ENCODE measurements at regions not wholly inside any gene's neighbourhood (a gene's known extent, or its start where the extent isn't known, plus 50 kb on each side); places are given as distances from the start of the nearest gene placed in this dataset.
"Not testable (repeated sequence)": the region's sequence is repeated elsewhere in the genome, so short reads cannot be mapped to it uniquely, and the experiment has no call there.

DNA sequence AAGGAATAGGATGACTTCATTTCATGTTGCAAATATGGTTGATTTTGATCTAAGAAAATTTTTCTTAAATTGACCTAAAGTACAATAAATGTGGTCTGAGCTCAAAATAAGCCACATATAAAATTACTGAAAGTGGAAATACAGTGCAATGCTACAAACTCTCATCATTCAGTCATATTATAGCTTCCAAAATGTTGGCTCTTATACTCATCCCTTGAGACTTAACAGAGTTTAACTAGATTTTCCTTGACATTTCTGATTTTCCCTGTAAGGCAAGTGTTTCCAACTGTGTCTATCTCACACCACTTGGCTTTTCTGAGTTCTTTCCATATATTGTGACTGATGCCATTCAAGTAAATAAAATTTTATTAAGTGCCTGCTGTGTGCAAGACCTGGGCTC lies 123.7 kb upstream of the NTF3 start:
- no peak for DNase-seq (ENCODE audit: low read depth in 2 of 2)

DNA sequence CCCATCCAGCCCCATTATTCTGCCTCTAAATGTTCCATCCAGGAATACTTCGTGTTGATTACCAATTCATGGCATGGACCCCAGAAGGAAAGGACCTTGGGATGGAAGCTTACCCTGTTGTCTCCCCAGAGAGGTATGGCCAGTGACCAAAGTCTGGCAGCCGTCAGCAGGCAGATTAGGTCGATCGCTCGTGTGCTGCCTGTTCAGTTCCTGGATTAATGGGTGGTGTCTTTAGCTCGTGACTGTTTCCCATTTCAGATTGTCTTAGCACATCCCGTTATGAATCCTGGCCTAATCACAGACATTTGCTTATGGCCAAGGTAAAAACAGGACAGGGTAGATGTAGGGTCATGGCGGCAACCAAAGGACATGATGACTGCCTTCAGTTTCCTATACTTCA lies 122.9 kb upstream of the NTF3 start:
- DNase-seq (ENCODE audit: low read depth in 2 of 2), result no peak

DNA sequence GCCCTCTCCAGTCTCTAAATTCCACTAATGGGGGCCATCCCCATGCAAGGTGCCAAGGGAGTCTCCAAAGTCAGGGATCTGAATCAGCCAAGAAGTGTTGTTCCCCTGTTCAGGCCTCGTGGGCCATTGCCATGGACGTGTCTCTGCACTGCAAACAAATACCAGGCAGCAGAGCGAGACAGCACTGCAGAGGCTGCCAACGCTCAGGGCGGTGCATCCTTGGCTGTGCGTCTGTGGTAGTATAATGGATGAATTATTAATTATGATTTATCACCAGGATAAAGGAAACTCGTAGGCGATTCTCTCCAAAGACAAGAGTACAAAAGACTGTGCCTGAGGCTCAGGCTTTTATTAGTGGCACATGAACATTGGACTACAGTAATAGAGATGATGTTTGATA lies 122.3 kb upstream of the NTF3 start:
- no peak for DNase-seq (ENCODE audit: low read depth in 2 of 2)

DNA sequence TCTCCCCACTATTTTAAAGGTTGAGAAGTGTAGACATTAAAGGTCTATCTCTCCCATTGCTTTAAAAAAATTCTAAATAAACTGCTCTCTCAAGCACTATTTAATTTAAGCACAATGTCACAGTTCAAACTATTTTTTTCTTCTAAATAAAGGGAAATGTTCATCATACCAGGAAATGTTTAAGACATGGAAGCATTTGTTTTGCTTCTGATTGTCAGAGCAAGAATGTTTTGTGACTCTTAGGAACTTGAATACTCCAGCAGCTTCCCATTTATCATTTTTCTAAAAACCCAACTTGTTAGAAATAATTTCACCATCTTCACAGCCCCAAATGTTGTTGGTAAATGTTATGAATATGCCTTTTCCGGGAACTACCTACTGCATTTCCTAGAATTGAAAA lies 121.8 kb upstream of the NTF3 start:
- DNase-seq (ENCODE audit: low read depth in 2 of 2), result no peak

DNA sequence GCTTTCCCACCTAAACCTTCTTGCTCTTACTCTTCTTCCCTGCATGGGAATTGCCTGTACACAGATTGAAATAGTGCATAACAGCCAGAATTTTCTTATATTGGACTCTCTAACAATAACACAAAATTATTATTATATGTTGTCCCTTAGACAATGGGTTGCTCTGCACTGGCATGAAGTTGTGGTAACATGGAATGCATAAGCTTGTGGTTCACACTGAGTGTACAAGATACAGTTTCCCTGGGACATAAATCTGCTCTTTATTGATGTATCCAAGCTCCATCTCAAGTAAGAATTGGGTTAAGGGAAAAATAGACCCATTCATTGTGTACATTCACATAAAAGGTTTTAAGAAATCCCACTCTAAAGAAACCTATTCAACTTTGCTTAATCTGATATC lies 114.4 kb upstream of the NTF3 start:
- DNase-seq (ENCODE audit: low read depth in 2 of 2), result no peak

DNA sequence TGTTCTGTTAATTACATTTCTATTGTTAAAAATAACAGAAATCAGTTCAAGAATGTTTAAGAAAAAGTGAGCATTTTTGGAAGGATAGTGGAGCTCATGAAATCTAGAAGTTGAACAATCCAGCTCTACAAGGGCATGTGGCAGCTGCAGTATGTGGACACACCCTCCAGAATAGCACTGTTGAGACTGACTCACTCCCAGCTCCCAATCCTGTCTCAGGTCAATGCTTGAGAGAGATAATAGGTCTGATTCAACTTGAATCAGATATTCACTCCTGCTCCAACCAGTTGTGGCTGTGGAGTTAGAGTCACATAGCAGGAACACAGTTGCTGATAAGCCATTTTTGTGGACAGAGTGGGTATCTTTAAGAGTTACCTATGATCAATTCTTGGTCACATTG lies 113.0 kb upstream of the NTF3 start:
- no peak for DNase-seq (ENCODE audit: low read depth in 2 of 2)

DNA sequence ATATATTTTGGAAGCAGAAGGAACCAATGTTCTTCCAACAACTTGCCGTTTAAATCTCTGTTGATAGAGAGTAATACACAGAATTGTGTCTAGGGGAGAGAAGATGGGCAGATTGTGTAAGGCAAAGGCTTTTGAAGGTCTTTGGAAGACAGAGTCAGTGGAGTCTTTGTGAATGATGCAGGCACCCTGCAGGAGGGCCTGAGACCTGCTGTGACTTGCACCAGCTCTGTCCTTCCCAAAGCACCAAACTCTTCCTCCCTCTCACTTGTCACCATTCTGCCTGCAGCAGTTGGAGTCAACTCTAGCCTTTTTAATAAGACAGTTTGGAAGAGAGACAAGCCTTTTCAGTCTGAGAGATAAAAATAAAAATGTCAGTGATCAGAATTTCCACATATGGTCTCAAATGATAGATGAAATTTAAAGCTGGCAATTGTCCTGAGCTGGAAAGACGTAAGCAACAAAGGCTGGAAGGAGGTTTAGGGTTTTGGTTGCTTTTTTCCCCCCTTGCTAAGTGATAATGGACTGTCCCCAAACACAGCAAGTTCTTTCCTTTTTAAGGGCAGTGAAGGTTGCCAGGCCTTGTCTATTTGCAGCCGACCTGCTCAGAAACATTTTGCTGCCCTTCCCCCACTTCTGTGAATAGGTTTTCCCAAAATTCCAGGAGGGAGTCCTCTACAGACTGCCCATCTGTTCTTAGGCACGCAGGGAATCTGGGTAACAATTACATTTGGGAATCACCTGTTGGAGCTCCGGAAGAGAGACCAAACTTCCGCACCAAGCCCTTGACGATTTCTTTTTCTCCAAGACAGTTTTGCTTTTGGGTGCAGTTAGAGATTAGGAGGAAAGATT lies 103.0 kb upstream of the NTF3 start:
- DNase-seq (ENCODE audit: low read depth in 2 of 2), result no peak

DNA sequence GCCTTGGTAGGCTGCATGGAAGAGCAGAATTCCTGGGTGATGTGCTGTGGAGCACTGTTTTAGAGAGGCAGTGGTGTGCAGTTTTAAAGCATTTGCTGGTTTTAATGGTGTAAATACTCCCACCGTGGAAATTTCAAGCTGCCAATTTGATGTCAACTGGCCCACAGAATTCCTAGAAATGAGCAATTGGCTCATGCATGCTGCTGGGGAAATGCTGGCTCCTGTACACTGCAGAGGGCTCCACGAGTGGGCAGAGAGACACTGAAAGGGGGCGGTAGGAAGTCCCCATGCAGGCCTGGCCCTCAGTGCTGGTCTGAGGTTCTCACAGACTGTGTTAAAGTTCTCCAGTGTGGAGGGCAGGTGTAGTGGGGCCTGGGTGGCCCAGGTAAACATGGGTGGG lies 99.4 kb upstream of the NTF3 start:
- no peak for DNase-seq (ENCODE audit: low read depth in 2 of 2)

DNA sequence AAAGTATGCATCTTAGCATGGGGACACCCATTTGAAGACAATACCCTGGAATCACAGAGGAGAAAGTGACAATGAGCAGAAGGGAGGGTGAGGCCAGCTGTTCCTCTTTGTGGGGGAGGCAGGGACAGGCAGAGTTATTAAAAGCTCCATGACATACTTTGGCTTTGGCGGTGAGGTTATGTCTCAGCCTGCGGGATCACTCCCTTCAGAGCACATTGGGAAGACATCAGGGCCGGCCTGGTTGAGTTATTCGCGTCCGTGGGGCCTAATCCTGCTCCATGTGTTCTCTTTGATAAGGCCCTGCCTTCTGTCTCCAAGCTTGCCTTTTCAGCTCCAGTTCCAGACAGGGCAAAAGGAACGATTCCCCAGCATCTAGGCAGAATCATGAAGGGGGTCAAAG lies 98.8 kb upstream of the NTF3 start:
- DNase-seq (ENCODE audit: low read depth in 2 of 2), result no peak

DNA sequence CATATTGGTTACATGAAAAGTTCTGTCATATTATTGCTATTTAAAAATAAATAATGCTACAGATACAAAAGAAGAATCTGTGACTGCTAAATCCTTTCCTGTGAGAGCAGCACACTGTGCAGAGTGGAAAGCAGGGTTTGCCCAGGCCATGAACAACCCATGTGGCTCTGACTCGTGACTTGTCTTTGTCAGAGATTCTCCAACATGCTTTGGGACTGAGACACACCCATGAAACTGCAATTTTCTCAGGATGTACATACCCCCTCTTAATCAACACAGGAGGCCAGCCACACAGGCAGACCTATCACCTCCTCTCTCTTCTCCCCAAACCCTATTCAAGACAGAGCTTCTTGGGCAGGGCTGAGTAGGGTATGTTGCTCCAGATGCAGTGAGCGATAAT lies 96.8 kb upstream of the NTF3 start:
- no peak for DNase-seq (ENCODE audit: low read depth in 2 of 2)

DNA sequence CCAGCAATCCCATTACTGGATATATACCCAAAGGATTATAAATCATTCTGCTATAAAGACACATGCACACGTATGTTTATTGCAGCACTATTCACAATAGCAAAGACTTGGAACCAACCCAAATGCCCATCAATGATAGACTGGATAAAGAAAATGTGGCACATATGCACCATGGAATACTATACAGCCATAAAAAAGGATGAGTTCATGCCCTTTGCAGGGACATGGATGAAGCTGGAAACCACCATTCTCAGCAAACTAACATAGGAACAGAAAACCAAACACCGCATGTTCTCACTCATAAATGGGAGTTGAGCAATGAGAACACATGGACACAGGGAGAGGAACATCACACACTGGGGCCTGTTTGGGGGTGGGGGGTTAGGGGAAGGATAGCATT lies 90.8 kb upstream of the NTF3 start:
- not testable (repeated sequence) for DNase-seq (ENCODE audit: low read depth in 2 of 2)

DNA sequence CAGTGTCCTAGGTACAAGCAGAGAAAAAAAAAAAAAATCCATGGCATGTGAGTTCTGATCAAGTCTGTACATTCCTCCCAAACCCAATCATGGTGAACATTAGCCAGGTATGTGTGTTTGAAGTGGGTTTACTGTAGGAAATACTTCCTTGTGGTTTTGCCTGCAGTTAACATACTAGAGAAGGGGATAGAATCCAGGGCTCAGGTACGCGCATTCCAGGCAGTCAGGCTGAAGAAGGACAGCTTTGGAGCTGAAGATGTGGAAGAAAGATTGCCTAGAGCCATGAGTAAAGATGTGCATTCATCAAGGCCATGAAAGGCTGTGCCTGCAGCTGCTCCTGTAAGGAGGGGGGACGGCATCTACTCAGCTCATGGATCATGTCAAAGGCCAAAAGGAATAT lies 88.2 kb upstream of the NTF3 start:
- DNase-seq (ENCODE audit: low read depth in 2 of 2), result no peak

DNA sequence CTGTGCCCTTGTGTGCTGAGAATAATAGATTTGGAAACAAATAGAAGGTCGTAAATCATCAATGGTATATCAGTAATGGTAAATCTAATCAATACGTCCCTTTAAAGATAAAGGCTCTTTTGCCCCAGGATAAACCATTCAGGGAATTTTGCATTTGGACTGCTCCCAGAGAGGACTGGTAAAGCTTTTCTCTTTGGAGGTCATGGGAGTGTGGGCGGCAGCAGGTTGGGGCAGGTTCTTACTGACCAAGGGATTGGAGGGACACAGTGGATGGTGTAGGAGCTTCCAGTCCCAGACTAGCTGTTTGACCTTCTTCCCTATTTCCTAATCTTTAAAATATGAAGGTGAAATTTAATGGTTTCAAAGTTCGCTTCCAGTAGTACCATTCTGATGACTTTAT lies 87.8 kb upstream of the NTF3 start:
- DNase-seq (ENCODE audit: low read depth in 2 of 2), result no peak

DNA sequence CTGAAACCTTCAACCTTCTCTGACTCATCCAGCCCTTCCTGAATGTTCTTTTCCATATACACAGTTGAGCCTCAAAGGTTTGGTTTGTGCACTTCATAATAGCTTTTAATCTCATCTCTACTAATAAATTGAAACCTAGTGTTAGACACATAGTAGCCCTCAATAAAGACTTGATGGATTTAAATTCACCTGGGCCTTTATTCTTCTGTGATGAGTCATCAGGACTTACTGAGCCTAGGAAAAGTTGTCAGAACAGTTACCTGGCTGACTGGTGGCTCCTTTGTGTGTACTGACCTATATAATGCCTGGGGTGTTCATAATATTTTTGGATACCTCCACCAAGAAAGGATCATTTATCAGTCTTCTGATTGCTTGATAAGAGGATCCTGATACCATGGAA lies 86.4 kb upstream of the NTF3 start:
- no peak for DNase-seq (ENCODE audit: low read depth in 2 of 2)

DNA sequence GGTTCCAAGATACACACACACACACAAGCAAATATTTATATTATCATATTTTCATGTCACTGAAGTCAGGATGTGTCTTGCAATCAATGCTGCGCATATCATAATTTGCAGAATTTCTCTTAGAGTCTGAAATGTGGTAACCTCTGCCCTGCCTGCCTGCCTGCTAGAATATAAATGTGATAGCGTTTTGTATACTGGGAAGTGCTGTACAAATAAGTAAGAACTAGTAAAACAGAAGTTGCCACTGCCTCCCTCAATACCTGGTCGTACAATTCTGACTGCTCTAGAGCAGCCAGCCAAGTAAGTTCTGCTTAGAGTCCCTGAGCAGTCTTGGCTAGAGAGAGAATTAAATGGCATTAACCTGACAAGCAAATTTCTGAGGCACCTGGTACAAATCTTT lies 83.9 kb upstream of the NTF3 start:
- no peak for DNase-seq (ENCODE audit: low read depth in 2 of 2)

DNA sequence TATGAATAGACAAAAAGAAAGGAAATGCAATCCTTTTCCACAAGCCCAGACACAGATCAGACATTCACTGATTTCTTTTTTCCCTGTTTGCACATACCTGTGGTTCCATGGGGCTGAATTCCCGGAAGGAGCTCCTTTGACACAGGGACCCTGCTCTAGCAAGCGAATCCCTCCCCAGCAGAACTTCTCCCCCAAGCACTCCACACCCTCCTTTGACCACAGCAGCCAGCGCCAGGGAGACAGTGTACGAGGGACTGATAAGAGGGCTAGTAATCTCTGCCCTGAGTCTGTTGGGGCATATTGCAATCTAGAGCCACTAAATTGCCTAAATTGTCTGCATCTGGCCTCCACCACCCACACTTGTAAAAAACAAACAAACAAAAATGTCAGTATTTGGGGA lies 83.4 kb upstream of the NTF3 start:
- DNase-seq (ENCODE audit: low read depth in 2 of 2), result no peak

DNA sequence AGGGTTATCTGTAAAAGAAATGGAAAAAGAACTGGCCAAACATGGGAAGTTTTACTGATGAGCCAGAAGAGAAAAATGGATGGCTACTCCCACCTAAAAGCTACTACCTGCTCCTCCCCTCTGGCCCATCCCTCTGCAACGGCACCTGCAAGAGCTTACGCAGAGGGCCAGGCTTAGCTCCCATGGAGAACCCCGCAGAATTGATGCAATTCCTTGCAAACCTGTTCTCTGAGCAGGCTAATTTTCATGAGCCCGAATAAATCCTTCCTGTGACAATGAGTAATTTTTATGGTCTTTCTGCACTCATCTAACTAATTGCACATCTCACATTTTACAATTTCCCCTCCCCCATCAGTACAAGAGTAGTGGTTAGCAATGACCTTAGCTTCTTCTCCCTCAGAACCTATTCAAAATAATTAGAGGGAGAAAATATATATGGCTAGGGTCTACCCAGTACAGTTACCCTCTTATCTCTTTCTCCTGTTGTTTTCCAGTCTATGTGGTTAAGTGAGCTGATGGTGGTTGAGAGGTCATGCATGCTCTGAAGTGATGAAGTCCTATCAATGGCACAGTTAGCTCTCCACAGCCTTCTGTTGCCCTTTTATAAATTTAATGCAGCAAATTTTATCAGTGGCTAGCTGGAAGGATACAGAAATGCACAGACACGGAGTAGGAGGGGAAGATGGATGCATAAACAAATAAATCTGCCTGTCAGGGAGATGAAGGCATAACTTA lies 67.7 kb upstream of the NTF3 start:
- no peak for DNase-seq (ENCODE audit: low read depth in 2 of 2)

DNA sequence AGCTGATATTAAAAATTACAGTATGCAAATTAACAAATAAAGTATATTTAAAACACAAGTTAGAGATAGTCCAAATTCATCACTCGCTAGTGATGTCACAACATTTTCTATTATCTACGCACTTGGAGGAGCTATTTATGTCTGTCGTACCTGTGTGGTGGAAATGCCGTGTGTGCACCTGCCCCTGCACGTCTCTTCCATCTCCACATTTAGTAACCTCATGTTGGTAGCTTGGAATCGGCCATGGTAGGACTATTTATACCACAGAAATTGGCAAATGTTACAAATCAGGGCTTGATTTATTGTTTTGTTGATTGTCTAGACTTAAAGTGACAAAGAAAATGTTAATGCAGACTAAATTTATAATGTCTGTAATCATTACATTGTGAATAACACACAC lies 62.6 kb upstream of the NTF3 start:
- no peak for DNase-seq (ENCODE audit: low read depth in 2 of 2)

DNA sequence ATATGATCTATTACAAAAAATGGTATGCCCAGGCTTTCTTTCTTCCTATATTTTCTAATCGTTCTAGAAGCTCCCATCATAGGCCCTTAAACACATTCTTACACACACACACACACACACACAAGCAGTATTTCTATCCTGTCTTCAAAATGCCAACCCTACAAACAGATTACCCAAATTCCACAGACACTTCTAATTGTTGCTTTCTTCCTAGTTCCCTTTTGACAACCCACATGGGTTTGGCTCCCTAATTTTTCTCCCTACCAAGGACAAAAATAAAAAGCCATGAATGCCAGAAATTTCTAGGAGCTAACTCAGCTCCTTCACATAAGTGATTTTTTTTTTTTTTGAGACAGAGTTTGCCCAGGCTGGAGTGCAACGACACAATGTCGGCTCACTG lies 60.3 kb upstream of the NTF3 start:
- DNase-seq (ENCODE audit: low read depth in 2 of 2), result no peak

DNA sequence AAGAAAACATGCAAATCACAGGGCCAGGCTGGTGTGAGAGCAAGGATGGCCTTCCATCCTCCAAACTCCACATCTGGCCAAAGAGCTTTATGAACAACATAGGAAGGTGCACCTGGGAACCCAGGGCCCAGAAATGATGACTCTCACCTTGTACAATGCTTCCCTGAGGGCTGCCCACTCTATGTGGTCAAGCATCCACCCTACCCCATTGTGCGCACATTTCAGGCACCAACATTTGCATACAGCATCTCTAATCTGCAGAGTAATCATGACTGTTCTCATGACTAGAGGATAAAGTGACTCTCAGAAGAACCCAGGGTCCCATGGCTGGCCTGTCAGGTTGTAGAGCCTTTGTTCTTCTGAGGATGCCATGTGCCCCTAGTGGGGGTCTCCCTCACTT lies 57.2 kb upstream of the NTF3 start:
- no peak for DNase-seq (ENCODE audit: low read depth in 2 of 2)

DNA sequence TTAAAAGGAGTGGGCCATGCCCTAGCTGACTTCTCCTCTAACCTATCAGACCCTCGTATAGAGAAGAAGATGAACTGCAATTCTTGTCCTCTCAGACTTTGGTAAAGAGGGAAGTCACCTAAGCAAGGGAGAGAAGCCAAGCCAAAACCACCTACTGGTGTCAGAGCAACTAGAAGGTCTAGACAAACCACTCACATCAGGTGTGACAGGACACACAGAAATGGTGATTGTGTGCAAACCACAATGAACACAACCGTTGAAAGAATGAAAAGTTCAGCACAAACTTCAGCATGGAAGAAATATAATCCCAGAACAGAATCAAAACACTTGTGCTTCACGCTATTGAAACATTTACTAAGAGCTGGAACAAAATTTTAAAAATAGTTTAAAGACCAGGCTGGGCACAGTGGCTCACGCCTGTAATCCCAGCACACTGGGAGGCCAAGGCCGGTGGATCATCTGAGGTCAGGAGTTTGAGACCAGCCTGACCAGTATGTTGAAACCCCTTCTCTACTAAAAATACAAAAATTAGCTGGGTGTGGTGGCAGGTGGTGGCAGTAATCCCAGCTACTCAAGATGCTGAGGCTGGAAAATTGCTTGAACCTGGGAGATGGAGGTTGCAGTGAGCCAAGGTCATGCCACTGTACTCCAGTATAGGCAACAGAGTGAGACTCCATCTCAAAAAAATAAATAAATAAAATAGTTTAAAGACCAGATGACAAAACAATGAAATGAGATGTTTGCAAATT lies 56.2 kb upstream of the NTF3 start:
- DNase-seq (ENCODE audit: low read depth in 2 of 2), result no peak

DNA sequence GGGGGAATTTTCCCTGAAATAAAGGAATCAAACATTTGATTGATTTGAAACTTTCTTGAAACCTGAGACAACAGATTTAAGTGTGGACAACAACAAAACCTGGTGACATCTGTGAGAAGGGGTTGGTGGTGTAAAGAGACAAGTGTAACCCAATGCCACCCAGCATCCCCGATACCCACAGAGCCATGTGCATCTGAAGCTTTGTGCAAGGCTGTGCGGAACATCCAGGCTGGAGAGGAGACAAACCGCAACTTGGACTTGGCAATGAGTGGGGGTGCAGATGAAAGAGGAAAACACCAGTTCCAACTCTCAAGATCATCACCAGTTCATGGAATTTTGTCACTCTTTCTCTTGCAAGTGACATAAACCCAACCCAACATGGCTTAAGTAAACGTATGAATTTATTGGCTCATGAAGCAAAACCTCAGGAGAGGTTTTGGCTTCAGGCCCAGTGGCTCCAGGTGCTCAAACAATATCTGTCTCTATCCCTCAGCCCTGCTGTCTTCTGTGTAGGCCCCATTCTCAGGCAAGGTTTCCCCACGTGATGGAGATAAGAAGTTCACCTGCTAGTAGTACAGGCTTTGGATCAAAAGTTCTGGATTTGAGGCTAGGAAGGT lies 55.2 kb upstream of the NTF3 start:
- no peak for DNase-seq (ENCODE audit: low read depth in 2 of 2)

Measured in dermis microvascular lymphatic vessel endothelial cell (primary cell).